H9 (cell line): ENCODE measurements at regions not wholly inside any gene's neighbourhood (a gene's known extent, or its start where the extent isn't known, plus 50 kb on each side); places are given as distances from the start of the nearest gene placed in this dataset.
"Not testable (repeated sequence)": the region's sequence is repeated elsewhere in the genome, so short reads cannot be mapped to it uniquely, and the experiment has no call there.

Experiments used
- DNase-seq: peaks from one replicate; pipeline ENCODE4 v3.0.0-alpha.2; 2017
- H2AFZ ChIP-seq: one replicate; pipeline ENCODE4 v1.6.1; 2013; ENCODE audit warnings: mild to moderate bottlenecking, low read length, control low read depth, moderate library complexity
- H2AK5ac ChIP-seq: 2 replicates; pipeline ENCODE4 v1.6.1; 2013; ENCODE audit warnings: low read length, control low read depth, mixed read lengths; ENCODE audit not compliant: insufficient read length
- H2BK120ac ChIP-seq: one replicate; pipeline ENCODE4 v1.6.1; 2013; ENCODE audit warnings: low read depth, mild to moderate bottlenecking, low read length, control low read depth, inconsistent platforms; ENCODE audit not compliant: poor library complexity, severe bottlenecking
- H2BK12ac ChIP-seq: 2 replicates; pipeline ENCODE4 v1.6.1; 2013; ENCODE audit warnings: low read length, control low read depth, mixed read lengths, low read depth; ENCODE audit not compliant: insufficient read length
- H2BK15ac ChIP-seq: 2 replicates; pipeline ENCODE4 v1.6.1; 2013; ENCODE audit warnings: low read depth, low read length, control low read depth
- H2BK20ac ChIP-seq: one replicate; pipeline ENCODE4 v1.6.1; 2013; ENCODE audit warnings: low read depth, mild to moderate bottlenecking, low read length, control low read depth, inconsistent platforms; ENCODE audit not compliant: poor library complexity, severe bottlenecking
- H2BK5ac ChIP-seq: 2 replicates; pipeline ENCODE4 v1.6.1; 2013; ENCODE audit warnings: low read length, control low read depth, mixed read lengths; ENCODE audit not compliant: insufficient read length
- H3K14ac ChIP-seq: 2 replicates; pipeline ENCODE4 v1.6.1; 2013; ENCODE audit warnings: low read length, control low read depth; ENCODE audit not compliant: insufficient read depth
- H3K18ac ChIP-seq: 2 replicates; pipeline ENCODE4 v1.6.1; 2013; ENCODE audit warnings: low read depth, mild to moderate bottlenecking, mixed read lengths, low read length, control low read depth; ENCODE audit not compliant: insufficient read length
- H3K23ac ChIP-seq: 2 replicates; pipeline ENCODE4 v1.6.1; 2013; ENCODE audit warnings: low read length, control low read depth, mixed read lengths, low read depth; ENCODE audit not compliant: insufficient read length
- H3K23me2 ChIP-seq: 2 replicates; pipeline ENCODE4 v1.6.1; 2013; ENCODE audit warnings: low read depth, mild to moderate bottlenecking, mixed read lengths, low read length, control low read depth; ENCODE audit not compliant: insufficient read length, poor library complexity, severe bottlenecking
- H3K27ac ChIP-seq: 2 replicates; pipeline ENCODE4 v1.5.1; 2013; ENCODE audit warnings: low read length, control low read depth, mixed read lengths, low read depth; ENCODE audit not compliant: insufficient read length
- H3K27me3 ChIP-seq: 2 replicates; pipeline ENCODE4 v1.6.1; 2013; ENCODE audit warnings: low read length, control low read depth, inconsistent platforms; ENCODE audit not compliant: insufficient read depth
- H3K4ac ChIP-seq: 2 replicates; pipeline ENCODE4 v1.6.1; 2013; ENCODE audit warnings: low read depth, mild to moderate bottlenecking, control low read depth, inconsistent platforms, low read length, moderate library complexity
- H3K4me1 ChIP-seq: 2 replicates; pipeline ENCODE4 v1.6.1; 2013; ENCODE audit warnings: low read length, control low read depth, inconsistent platforms; ENCODE audit not compliant: insufficient read depth
- H3K4me2 ChIP-seq: 2 replicates; pipeline ENCODE4 v1.6.1; 2013; ENCODE audit warnings: low read length, control low read depth, mixed read lengths; ENCODE audit not compliant: insufficient read length, insufficient read depth
- H3K56ac ChIP-seq: 2 replicates; pipeline ENCODE4 v1.6.1; 2013; ENCODE audit warnings: low read depth, mild to moderate bottlenecking, mixed read lengths, low read length, control low read depth; ENCODE audit not compliant: insufficient read length
- H3K79me1 ChIP-seq: 2 replicates; pipeline ENCODE4 v1.6.1; 2013; ENCODE audit warnings: low read depth, mild to moderate bottlenecking, moderate library complexity, low read length, control low read depth, inconsistent platforms; ENCODE audit not compliant: insufficient read depth, poor library complexity, severe bottlenecking
- H3K79me2 ChIP-seq: 2 replicates; pipeline ENCODE4 v1.6.1; 2013; ENCODE audit warnings: low read length, control low read depth, inconsistent platforms; ENCODE audit not compliant: insufficient read depth
- H3K9ac ChIP-seq: 2 replicates; pipeline ENCODE4 v1.6.1; 2013; ENCODE audit warnings: low read length, control low read depth, mixed read lengths; ENCODE audit not compliant: insufficient read length; ENCODE audit errors: extremely low read depth
- H3K9me3 ChIP-seq: one replicate; pipeline ENCODE4 v1.6.1; 2013; ENCODE audit warnings: low read depth, low read length, inconsistent platforms; ENCODE audit not compliant: control insufficient read depth
- H3T11ph ChIP-seq: one replicate; pipeline ENCODE4 v1.6.1; 2013; ENCODE audit warnings: mild to moderate bottlenecking, low read length, control low read depth, inconsistent platforms
- H4K20me1 ChIP-seq: one replicate; pipeline ENCODE4 v1.6.1; 2013; ENCODE audit not compliant: control insufficient read depth, insufficient read length, insufficient read depth
- H4K5ac ChIP-seq: 2 replicates; pipeline ENCODE4 v1.6.1; 2013; ENCODE audit warnings: low read depth, mild to moderate bottlenecking, mixed read lengths, low read length, control low read depth; ENCODE audit not compliant: insufficient read length
- H4K8ac ChIP-seq: replicated peaks from 2 replicates; pipeline ENCODE4 v1.6.1; 2013; ENCODE audit warnings: low read length, control low read depth, mixed read lengths, low read depth; ENCODE audit not compliant: insufficient read length
- H4K91ac ChIP-seq: 2 replicates; pipeline ENCODE4 v1.6.1; 2013; ENCODE audit warnings: low read depth, mild to moderate bottlenecking, moderate library complexity, mixed read lengths, low read length, control low read depth; ENCODE audit not compliant: insufficient read length
- H3K27ac Mint-ChIP-seq, 3 experiments: 2 replicates in 2 of 3; 3 replicates in 1 of 3; pipeline ENCODE4 v1.8.0; 2020 to 2021; ENCODE audit warnings: mixed read lengths in 3 of 3, mild to moderate bottlenecking in 1 of 3, moderate library complexity in 1 of 3
- H3K27me3 Mint-ChIP-seq: 2 replicates; pipeline ENCODE4 v1.8.0; 2021; ENCODE audit warnings: low read depth, mild to moderate bottlenecking, moderate library complexity, mixed read lengths
- H3K36me3 Mint-ChIP-seq, 3 experiments: 2 replicates in 2 of 3; 3 replicates in 1 of 3; pipeline ENCODE4 v1.8.0; 2020 to 2021; ENCODE audit warnings: low read depth in 3 of 3, mixed read lengths in 3 of 3; ENCODE audit not compliant: insufficient read depth in 1 of 3
- H3K4me1 Mint-ChIP-seq, 2 experiments: 2 replicates each; pipeline ENCODE4 v1.8.0; 2020; ENCODE audit warnings: mixed read lengths in 2 of 2
- H3K4me3 Mint-ChIP-seq, 2 experiments: 2 replicates in 1 of 2; 3 replicates in 1 of 2; pipeline ENCODE4 v1.8.0; 2020 to 2021; ENCODE audit warnings: mild to moderate bottlenecking in 2 of 2, mixed read lengths in 2 of 2, moderate library complexity in 1 of 2
- H3K9me3 Mint-ChIP-seq, 2 experiments: 2 replicates in 1 of 2; 3 replicates in 1 of 2; pipeline ENCODE4 v1.8.0; 2020; ENCODE audit warnings: mild to moderate bottlenecking in 2 of 2, mixed read lengths in 2 of 2, moderate library complexity in 1 of 2
- WGBS: extraction: QIAGEN DNeasy Blood & Tissue Kit; methylation state at CpG from one replicate; pipeline ENCODE4 v1.1.7; 2013; ENCODE audit warnings: missing lambda C conversion rate, low lambda C conversion rate, mixed read lengths; ENCODE audit not compliant: insufficient read length; ENCODE audit errors: extremely low coverage; 5-methylcytosine and 5-hydroxymethylcytosine counted together
- TF ChIP-seq, protein P1 (sequence below): fragments of 200-600 bp; sonication (generic); conservative IDR thresholded peaks from 3 replicates; pipeline ENCODE4 v1.8.0; 2021; ENCODE audit warnings: antibody characterized with exemption, mild to moderate bottlenecking

DNA sequence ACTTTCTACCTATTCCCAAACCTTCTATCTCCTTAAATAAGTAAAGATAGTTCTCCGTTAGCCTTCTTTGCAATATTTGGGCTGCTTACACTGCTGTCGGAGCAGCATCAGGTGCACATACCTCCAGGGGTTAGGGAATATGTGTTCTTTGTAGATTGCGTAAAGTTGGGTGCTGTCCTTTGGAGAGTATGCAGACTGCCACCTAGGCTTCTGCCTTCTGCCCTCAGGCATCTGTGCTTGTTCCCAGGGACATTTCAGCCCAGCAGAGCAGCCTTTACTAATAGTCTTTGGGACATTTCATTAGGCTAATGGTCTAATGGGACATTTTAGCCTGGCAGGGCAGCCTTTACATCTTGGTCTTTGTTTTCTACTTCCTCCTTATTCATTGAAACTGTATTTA, 260.6 kb downstream of the TPBG start:
- no peak overlapping the region for H3K4me3 Mint-ChIP-seq

DNA sequence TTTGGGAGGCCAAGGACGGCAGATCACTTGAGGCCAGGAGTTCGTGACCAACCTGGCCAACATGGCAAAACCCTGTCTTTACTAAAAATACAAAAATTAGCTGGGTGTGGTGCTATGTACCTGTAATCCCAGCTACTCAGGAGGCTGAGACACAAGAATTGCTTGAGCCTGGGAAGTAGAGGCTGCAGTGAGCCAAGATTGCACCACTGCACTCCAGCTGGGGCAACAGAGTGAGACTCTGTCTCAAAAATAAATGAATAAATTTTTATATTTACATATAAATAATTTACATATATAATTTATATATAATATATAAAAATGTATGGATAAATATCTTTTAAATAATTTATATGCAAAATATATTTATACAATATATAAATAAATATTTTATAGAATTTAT, 263.3 kb downstream of the TPBG start:
- H3K23ac ChIP-seq, DNase-seq, H3K27me3 Mint-ChIP-seq: not testable (repeated sequence)

More for the DNA sequence above, 260.6 kb downstream of the TPBG start:
- Mint-ChIP-seq H3K27ac (no peak overlapping the region; a peak in 1 of 7 replicates), H3K27me3 (no peaks in the 10 kb centered on the region), H3K4me1 (no peaks in the 10 kb centered on the region; a peak in 1 of 4 replicates), H3K9me3 (peaks cover 0 to 3% of the 10 kb centered on the region in 2 experiments; a peak in 2 of 5 replicates), H3K36me3 (no peaks in the 10 kb centered on the region)
- H3K23ac ChIP-seq: no peak overlapping the region
- H3K9me3 ChIP-seq: no peaks in the 10 kb centered on the region
- no peak overlapping the region for H3K14ac ChIP-seq
- H3K9ac ChIP-seq: no peak overlapping the region
- H3K56ac ChIP-seq: no peak overlapping the region
- no peaks in the 10 kb centered on the region for H3K79me1 ChIP-seq
- no peak overlapping the region for H3K18ac ChIP-seq
- no peak overlapping the region for H2BK12ac ChIP-seq
- H2AFZ ChIP-seq: no peak overlapping the region
- H4K5ac ChIP-seq: no peak overlapping the region
- H3K4me1 ChIP-seq: no peaks in the 10 kb centered on the region
- H3K27ac ChIP-seq: no peak overlapping the region
- H2BK5ac ChIP-seq: no peak overlapping the region
- H2BK120ac ChIP-seq: no peak overlapping the region
- H3K4me2 ChIP-seq: no peak overlapping the region
- H4K8ac ChIP-seq: no peak overlapping the region
- no peak overlapping the region for H3T11ph ChIP-seq
- no peak overlapping the region for H2BK20ac ChIP-seq
- no peak overlapping the region for H4K91ac ChIP-seq
- TF ChIP-seq, protein P1, sequence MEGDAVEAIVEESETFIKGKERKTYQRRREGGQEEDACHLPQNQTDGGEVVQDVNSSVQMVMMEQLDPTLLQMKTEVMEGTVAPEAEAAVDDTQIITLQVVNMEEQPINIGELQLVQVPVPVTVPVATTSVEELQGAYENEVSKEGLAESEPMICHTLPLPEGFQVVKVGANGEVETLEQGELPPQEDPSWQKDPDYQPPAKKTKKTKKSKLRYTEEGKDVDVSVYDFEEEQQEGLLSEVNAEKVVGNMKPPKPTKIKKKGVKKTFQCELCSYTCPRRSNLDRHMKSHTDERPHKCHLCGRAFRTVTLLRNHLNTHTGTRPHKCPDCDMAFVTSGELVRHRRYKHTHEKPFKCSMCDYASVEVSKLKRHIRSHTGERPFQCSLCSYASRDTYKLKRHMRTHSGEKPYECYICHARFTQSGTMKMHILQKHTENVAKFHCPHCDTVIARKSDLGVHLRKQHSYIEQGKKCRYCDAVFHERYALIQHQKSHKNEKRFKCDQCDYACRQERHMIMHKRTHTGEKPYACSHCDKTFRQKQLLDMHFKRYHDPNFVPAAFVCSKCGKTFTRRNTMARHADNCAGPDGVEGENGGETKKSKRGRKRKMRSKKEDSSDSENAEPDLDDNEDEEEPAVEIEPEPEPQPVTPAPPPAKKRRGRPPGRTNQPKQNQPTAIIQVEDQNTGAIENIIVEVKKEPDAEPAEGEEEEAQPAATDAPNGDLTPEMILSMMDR: no peak
- peak; percentile 32 for DNase-seq
- H2BK15ac ChIP-seq: no peak overlapping the region
- H3K27me3 ChIP-seq: no peaks in the 10 kb centered on the region
- H3K4ac ChIP-seq: no peak overlapping the region
- no peaks in the 10 kb centered on the region for H3K79me2 ChIP-seq
- H3K23me2 ChIP-seq: no peaks in the 10 kb centered on the region
- H2AK5ac ChIP-seq: no peak overlapping the region
- WGBS: no CpG with 5 or more reads among the region's 3 CpGs
- no peaks in the 10 kb centered on the region for H4K20me1 ChIP-seq

More for the DNA sequence above, 263.3 kb downstream of the TPBG start:
- H2AFZ ChIP-seq, H3K36me3 Mint-ChIP-seq, H3T11ph ChIP-seq, H3K23me2 ChIP-seq, H3K4ac ChIP-seq, H3K27me3 ChIP-seq, H3K4me2 ChIP-seq, H4K5ac ChIP-seq, H3K9ac ChIP-seq, H2BK12ac ChIP-seq, H4K20me1 ChIP-seq, H2BK5ac ChIP-seq, H4K8ac ChIP-seq, H3K27ac ChIP-seq, H2BK20ac ChIP-seq, H3K18ac ChIP-seq, H3K79me1 ChIP-seq, H4K91ac ChIP-seq, H3K4me1 ChIP-seq, H2BK15ac ChIP-seq, H3K56ac ChIP-seq, H2BK120ac ChIP-seq, H3K9me3 Mint-ChIP-seq, H3K79me2 ChIP-seq, H3K14ac ChIP-seq, H3K4me1 Mint-ChIP-seq, H3K27ac Mint-ChIP-seq, H2AK5ac ChIP-seq, H3K4me3 Mint-ChIP-seq, H3K9me3 ChIP-seq: not testable (repeated sequence)
- no CpG with 5 or more reads among the region's 2 CpGs for WGBS
